ENCODE measurements at regions not wholly inside any gene's neighbourhood (a gene's known extent, or its start where the extent isn't known, plus 50 kb on each side); places are given as distances from the start of the nearest gene placed in this dataset.

DNA sequence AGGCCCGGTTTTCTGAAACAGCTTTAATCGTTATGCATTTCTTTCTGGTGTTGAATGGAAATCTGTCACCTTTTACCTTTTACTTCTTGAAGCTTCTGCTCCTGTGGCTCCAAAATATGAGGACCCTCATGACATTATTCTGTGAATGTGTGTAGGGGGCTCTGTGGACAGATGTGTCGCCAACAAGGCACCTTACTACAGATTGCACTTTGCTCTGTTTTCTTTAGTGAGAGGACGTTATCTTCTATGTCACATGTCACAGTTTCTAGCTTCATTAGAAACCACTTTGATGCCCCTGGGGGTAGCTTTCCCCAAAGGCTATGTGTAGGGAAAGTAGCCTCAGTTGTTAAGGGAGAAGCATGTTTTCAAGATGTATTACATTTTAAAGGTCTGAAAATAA is 195.6 kb downstream of the ZNF621 start:
- no peak for TF ChIP-seq SP1 (IDR thresholded peaks at IDR 0.05)
- TF ChIP-seq HDGF (IDR thresholded peaks at IDR 0.05; ENCODE audit: borderline replicate concordance) = no peak
- no peak for TF ChIP-seq BHLHE40 (IDR thresholded peaks at IDR 0.05; ENCODE audit: borderline replicate concordance)
